ENCODE measurements at regions not wholly inside any gene's neighbourhood (a gene's known extent, or its start where the extent isn't known, plus 50 kb on each side); places are given as distances from the start of the nearest gene placed in this dataset.

GRCh38 chr18:63042351-63042750 is 277.2 kb downstream of the BCL2 start:
- no peak overlapping the region for H3K27ac ChIP-seq
- H3K4me1 ChIP-seq, result no peaks in the 10 kb centered on the region
- no peak for DNase-seq
- TF ChIP-seq POLR2A (IDR thresholded peaks at IDR 0.05) (no peak), CTCF (IDR thresholded peaks at IDR 0.05) (no peak)
- no peaks in the 10 kb centered on the region for H3K27me3 ChIP-seq
- intact Hi-C loops (cut with DNase I; ENCODE audit: low total_unique reads), result no loop called here
- H3K9me3 ChIP-seq, result no peaks in the 10 kb centered on the region
- no peaks in the 10 kb centered on the region for H3K36me3 ChIP-seq
- H3K4me3 ChIP-seq, result no peak overlapping the region

GRCh38 chr18:63040788-63041410 is 278.7 kb downstream of the BCL2 start:
- intact Hi-C loops (cut with DNase I; ENCODE audit: low total_unique reads), result no loop called here
- TF ChIP-seq CTCF (IDR thresholded peaks at IDR 0.05), result no peak
- no peak for TF ChIP-seq POLR2A (IDR thresholded peaks at IDR 0.05)
- DNase-seq, result no peak
- no peaks in the 10 kb centered on the region for H3K9me3 ChIP-seq
- no peaks in the 10 kb centered on the region for H3K4me1 ChIP-seq
- H3K27me3 ChIP-seq, result no peaks in the 10 kb centered on the region
- H3K27ac ChIP-seq, result no peak overlapping the region
- no peak overlapping the region for H3K4me3 ChIP-seq
- H3K36me3 ChIP-seq, result no peaks in the 10 kb centered on the region

GRCh38 chr18:63037491-63037890 is 282.1 kb downstream of the BCL2 start:
- H3K36me3 ChIP-seq, result no peaks in the 10 kb centered on the region
- H3K9me3 ChIP-seq, result no peaks in the 10 kb centered on the region
- H3K4me1 ChIP-seq, result no peaks in the 10 kb centered on the region
- H3K27ac ChIP-seq, result no peak overlapping the region
- intact Hi-C loops (cut with DNase I; ENCODE audit: low total_unique reads), result no loop called here
- TF ChIP-seq CTCF (IDR thresholded peaks at IDR 0.05) (no peak), POLR2A (IDR thresholded peaks at IDR 0.05) (no peak)
- no peak for DNase-seq
- H3K27me3 ChIP-seq, result no peaks in the 10 kb centered on the region
- no peak overlapping the region for H3K4me3 ChIP-seq

- no peaks in the 10 kb centered on the region for H3K27me3 ChIP-seq
These were observed 288.2 kb downstream of the BCL2 start for GRCh38 chr18:63031375-63031774.

More at GRCh38 chr18:63031375-63031774, 288.2 kb downstream of the BCL2 start:
- Histone ChIP-seq H3K27ac (no peak overlapping the region), H3K4me1 (no peaks in the 10 kb centered on the region), H3K36me3 (no peaks in the 10 kb centered on the region), H3K4me3 (no peak overlapping the region), H3K9me3 (no peaks in the 10 kb centered on the region)
- no peak for DNase-seq
- intact Hi-C loops (cut with DNase I; ENCODE audit: low total_unique reads), result no loop called here
- TF ChIP-seq CTCF (IDR thresholded peaks at IDR 0.05) (no peak), POLR2A (IDR thresholded peaks at IDR 0.05) (no peak)
